SJSA1 (cell line): ENCODE measurements at regions not wholly inside any gene's neighbourhood (a gene's known extent, or its start where the extent isn't known, plus 50 kb on each side); places are given as distances from the start of the nearest gene placed in this dataset.

Experiments used
- DNase-seq, 2 experiments: peaks; one replicate each; pipeline ENCODE4 v3.0.0-alpha.2; 2015 to 2020; ENCODE audit warnings: low spot score in 2 of 2, low read depth in 1 of 2
- H3K27ac ChIP-seq: fragments of 250-450 bp; sonication (Bioruptor Pico); 2 replicates; pipeline ENCODE4 v1.5.1; 2020; ENCODE audit warnings: mild to moderate bottlenecking, moderate library complexity
- H3K27me3 ChIP-seq: fragments of 250-450 bp; sonication (Bioruptor Pico); replicated peaks from 2 replicates; pipeline ENCODE4 v1.5.1; 2020; ENCODE audit warnings: mild to moderate bottlenecking, moderate library complexity
- H3K36me3 ChIP-seq: fragments of 250-450 bp; sonication (Bioruptor Pico); 2 replicates; pipeline ENCODE4 v1.5.1; 2020; ENCODE audit warnings: mild to moderate bottlenecking
- H3K4me1 ChIP-seq: fragments of 250-450 bp; sonication (Bioruptor Pico); replicated peaks from 2 replicates; pipeline ENCODE4 v1.6.1; 2021; ENCODE audit warnings: mild to moderate bottlenecking
- H3K4me3 ChIP-seq: fragments of 250-450 bp; sonication (Bioruptor Pico); 2 replicates; pipeline ENCODE4 v1.5.1; 2020; ENCODE audit warnings: mild to moderate bottlenecking
- H3K9me3 ChIP-seq: fragments of 250-450 bp; sonication (Bioruptor Pico); replicated peaks from 2 replicates; pipeline ENCODE4 v1.5.1; 2020; ENCODE audit warnings: mild to moderate bottlenecking

DNA sequence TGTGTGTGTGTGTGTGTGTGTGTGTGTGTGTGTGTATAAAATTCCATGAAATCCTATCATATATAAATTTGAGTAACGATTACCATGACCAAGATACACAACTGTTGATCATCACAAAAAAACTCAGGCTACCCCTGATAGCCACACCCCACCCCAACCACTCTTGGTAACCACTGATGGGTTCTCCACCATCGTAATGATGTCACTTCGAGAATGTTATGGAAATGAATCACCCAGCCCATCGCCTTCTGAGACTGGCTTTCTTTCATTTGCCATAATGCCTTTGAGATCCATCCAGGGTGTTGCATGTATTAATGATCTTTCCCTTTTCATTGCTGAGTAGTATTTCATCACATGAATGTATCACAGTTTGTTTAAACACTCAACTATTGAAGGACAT, 496.0 kb downstream of the MIAT start:
- no peak for DNase-seq
- Histone ChIP-seq H3K4me3 (no peak overlapping the region), H3K9me3 (no peaks in the 10 kb centered on the region), H3K4me1 (peaks cover 23% of the 10 kb centered on the region), H3K27me3 (no peaks in the 10 kb centered on the region), H3K36me3 (no peaks in the 10 kb centered on the region), H3K27ac (no peak overlapping the region)

- DNase-seq: no peak
- H3K27ac ChIP-seq: no peak overlapping the region
- H3K4me3 ChIP-seq: no peak overlapping the region
- no peaks in the 10 kb centered on the region for H3K9me3 ChIP-seq
- no peaks in the 10 kb centered on the region for H3K27me3 ChIP-seq
- peaks cover 22% of the 10 kb centered on the region for H3K4me1 ChIP-seq
- H3K36me3 ChIP-seq: no peaks in the 10 kb centered on the region
Measured at GRCh38 chr22:27154717-27155116, 497.3 kb downstream of the MIAT start.

- no peak overlapping the region for H3K4me3 ChIP-seq
- H3K36me3 ChIP-seq: no peaks in the 10 kb centered on the region
- DNase-seq: no peak
- 0 out of 2 replicates have a peak, but pooled peaks cover 5% of the 10 kb centered on the region for H3K4me1 ChIP-seq
- no peaks in the 10 kb centered on the region for H3K9me3 ChIP-seq
- H3K27me3 ChIP-seq: no peaks in the 10 kb centered on the region
- no peak overlapping the region for H3K27ac ChIP-seq
Measured at GRCh38 chr22:27156821-27157489, 499.6 kb downstream of the MIAT start.

DNA sequence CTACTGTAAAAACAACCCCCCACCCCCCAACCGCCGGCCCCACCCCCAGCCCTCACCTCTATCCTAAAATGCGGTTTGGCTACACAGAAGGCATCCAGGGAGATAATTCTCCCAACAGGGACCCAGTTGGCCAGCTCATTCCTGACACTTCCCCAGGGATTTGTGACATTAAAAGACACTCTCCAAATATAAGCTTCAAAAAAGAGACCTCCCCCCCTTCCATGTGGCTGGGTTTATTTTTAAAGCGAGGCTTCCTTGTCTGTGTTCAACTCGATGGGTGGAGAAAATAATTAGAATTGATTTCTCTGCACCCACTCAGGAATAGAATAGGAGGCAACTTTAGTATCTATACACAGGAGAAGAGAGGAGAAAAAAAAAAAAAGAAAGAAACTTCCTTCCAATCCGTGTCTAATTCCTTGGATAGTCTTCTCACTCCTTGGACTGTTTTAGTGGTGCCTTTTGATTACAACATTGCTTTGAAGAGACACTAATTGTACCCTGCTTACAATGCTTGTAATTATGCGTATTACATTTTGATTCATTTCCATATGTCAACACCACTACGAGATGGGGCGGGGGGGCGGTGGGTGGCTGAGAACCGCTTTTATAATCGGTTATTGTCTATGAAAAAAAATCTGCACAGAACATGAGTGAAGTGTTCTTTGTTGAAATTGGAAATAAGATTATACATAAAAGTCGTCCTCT, 500.4 kb downstream of the MIAT start:
- no peaks in the 10 kb centered on the region for H3K4me1 ChIP-seq
- DNase-seq: no peak
- no peaks in the 10 kb centered on the region for H3K27me3 ChIP-seq
- no peaks in the 10 kb centered on the region for H3K9me3 ChIP-seq
- H3K4me3 ChIP-seq: no peak overlapping the region
- H3K27ac ChIP-seq: no peak overlapping the region
- no peaks in the 10 kb centered on the region for H3K36me3 ChIP-seq

DNA sequence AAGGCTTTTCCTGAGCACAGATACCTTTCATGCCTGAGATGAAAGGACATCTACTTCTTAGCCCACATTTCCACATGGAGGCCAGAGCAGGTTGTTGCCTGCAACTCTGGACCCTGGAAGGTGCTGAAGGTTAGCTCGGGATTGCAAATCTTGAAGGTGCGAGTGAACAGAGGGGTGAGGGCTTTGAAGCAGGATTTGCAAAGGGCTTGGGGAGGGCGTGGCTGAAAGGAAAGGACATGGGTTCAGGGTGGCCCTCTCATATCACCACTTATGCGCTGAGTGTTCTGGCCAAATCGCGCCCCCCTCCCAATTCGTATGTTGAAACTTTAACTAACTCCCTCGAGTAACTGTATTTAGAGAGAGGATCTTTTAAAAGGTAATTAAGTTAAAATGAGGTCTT, 501.6 kb downstream of the MIAT start:
- H3K27ac ChIP-seq: no peak overlapping the region
- no peaks in the 10 kb centered on the region; the same call in 1 of the 2 replicates for H3K27me3 ChIP-seq
- H3K4me3 ChIP-seq: no peak overlapping the region
- H3K4me1 ChIP-seq: no peaks in the 10 kb centered on the region
- DNase-seq: no peak
- H3K9me3 ChIP-seq: no peaks in the 10 kb centered on the region
- no peaks in the 10 kb centered on the region for H3K36me3 ChIP-seq

- DNase-seq: no peak
- H3K27me3 ChIP-seq: no peaks in the 10 kb centered on the region; the same call in 1 of the 2 replicates
- no peaks in the 10 kb centered on the region for H3K9me3 ChIP-seq
- no peak overlapping the region for H3K27ac ChIP-seq
- no peaks in the 10 kb centered on the region for H3K4me1 ChIP-seq
- H3K4me3 ChIP-seq: no peak overlapping the region
- H3K36me3 ChIP-seq: no peaks in the 10 kb centered on the region
Measured at GRCh38 chr22:27159716-27160295, 502.4 kb downstream of the MIAT start.

- H3K27me3 ChIP-seq: no peaks in the 10 kb centered on the region; the same call in 1 of the 2 replicates
- no peak overlapping the region for H3K4me3 ChIP-seq
- no peaks in the 10 kb centered on the region for H3K9me3 ChIP-seq
- DNase-seq: no peak
- no peak overlapping the region for H3K27ac ChIP-seq
- no peaks in the 10 kb centered on the region for H3K36me3 ChIP-seq
- no peaks in the 10 kb centered on the region for H3K4me1 ChIP-seq
Measured at GRCh38 chr22:27163162-27164137, 506.1 kb downstream of the MIAT start.

- no peaks in the 10 kb centered on the region for H3K36me3 ChIP-seq
- H3K4me3 ChIP-seq: no peak overlapping the region
- H3K9me3 ChIP-seq: no peaks in the 10 kb centered on the region
- no peaks in the 10 kb centered on the region; the same call in 1 of the 2 replicates for H3K27me3 ChIP-seq
- DNase-seq: no peak
- H3K27ac ChIP-seq: no peak overlapping the region
- H3K4me1 ChIP-seq: peaks cover under 1% of the 10 kb centered on the region
Measured at GRCh38 chr22:27164781-27165503, 507.6 kb downstream of the MIAT start.

DNA sequence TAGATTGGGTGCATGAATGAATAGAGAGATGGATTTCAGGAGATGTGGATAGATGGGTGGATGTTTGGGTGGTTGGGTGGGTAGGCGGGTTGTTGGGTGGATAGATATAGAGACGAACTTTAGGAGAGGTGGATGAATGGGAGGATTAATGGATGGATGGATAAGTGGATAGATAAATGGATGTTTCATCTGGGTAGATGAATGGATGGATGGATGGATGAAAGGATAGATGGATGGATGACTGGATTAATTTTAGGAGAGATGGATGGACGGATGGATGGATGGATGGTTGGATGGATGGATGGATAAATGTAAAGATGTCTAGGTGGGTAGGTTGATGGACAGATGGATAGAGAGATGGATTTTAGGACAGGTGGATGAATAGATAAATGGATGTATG, 511.3 kb downstream of the MIAT start:
- H3K4me1 ChIP-seq: peaks cover 12% of the 10 kb centered on the region
- no peak for DNase-seq
- no peak overlapping the region for H3K4me3 ChIP-seq
- no peaks in the 10 kb centered on the region for H3K9me3 ChIP-seq
- no peak overlapping the region for H3K27ac ChIP-seq
- H3K36me3 ChIP-seq: no peaks in the 10 kb centered on the region
- H3K27me3 ChIP-seq: peaks cover 4% of the 10 kb centered on the region; the same call in 1 of the 2 replicates

DNA sequence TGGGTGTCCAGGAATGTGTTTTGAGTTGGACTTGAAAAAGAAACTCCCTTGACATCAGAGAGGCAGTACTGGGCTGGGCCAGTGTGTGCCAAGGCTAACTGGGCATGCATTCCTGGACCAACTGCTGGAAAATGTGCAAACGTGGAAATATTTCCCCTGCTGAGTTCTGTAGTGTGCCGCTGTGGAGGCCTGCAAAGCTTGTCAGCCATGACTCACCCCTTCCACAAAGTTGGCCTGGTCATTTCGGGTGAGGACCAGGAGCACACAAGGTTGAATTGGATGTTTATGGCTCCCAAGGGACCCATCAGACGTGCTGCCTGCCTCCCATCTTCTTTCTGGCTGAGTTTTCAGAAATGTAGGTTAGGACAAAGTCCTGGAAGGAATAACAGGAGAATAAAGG, 513.1 kb downstream of the MIAT start:
- H3K4me3 ChIP-seq: no peak overlapping the region
- no peaks in the 10 kb centered on the region for H3K36me3 ChIP-seq
- no peaks in the 10 kb centered on the region for H3K9me3 ChIP-seq
- peaks cover 12% of the 10 kb centered on the region for H3K4me1 ChIP-seq
- peak; percentile 59 to 83 for DNase-seq
- H3K27me3 ChIP-seq: 0 out of 2 replicates have a peak, but pooled peaks cover 4% of the 10 kb centered on the region
- no peak overlapping the region; the same call in 1 of the 2 replicates for H3K27ac ChIP-seq

DNA sequence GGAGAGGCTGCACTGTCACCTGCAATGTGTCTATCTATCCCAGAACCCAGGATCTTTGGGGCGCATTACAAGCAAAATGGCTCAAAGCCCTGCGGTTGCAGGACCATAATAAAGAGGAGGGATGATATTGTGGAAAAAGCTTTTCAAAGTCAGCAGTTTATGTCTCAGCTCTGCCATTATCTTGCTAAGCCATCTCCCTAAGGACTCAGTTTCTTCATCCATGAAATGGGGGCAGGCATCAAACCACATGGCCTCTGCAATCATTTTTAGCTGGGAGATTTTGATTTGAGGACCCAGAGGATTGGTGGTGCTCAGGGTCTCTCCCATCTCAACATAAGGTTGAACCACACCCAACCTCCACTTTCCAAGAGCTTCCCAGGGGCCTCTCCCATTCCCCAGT, 513.8 kb downstream of the MIAT start:
- no peaks in the 10 kb centered on the region for H3K36me3 ChIP-seq
- H3K27me3 ChIP-seq: peaks cover 4% of the 10 kb centered on the region; the same call in 1 of the 2 replicates
- H3K4me1 ChIP-seq: peaks cover 12% of the 10 kb centered on the region
- H3K4me3 ChIP-seq: no peak overlapping the region
- no peak for DNase-seq
- H3K27ac ChIP-seq: no peak overlapping the region
- H3K9me3 ChIP-seq: no peaks in the 10 kb centered on the region

- H3K27me3 ChIP-seq: peaks cover 13% of the 10 kb centered on the region; the same call in 1 of the 2 replicates
- no peak overlapping the region for H3K4me3 ChIP-seq
- no peaks in the 10 kb centered on the region for H3K9me3 ChIP-seq
- peaks cover 12% of the 10 kb centered on the region for H3K4me1 ChIP-seq
- no peak overlapping the region for H3K27ac ChIP-seq
- no peak for DNase-seq
- H3K36me3 ChIP-seq: no peaks in the 10 kb centered on the region
Measured at GRCh38 chr22:27173530-27173929, 516.1 kb downstream of the MIAT start.
